ENCODE measurements at regions not wholly inside any gene's neighbourhood (a gene's known extent, or its start where the extent isn't known, plus 50 kb on each side); places are given as distances from the start of the nearest gene placed in this dataset.

- TF ChIP-seq ZNF148 (tag by site-specific recombination; IDR thresholded peaks at IDR 0.05; ENCODE audit: borderline replicate concordance): no peak
- TF ChIP-seq ZNF707 (tag by site-specific recombination; IDR thresholded peaks at IDR 0.05): no peak
- TF ChIP-seq, protein P1, sequence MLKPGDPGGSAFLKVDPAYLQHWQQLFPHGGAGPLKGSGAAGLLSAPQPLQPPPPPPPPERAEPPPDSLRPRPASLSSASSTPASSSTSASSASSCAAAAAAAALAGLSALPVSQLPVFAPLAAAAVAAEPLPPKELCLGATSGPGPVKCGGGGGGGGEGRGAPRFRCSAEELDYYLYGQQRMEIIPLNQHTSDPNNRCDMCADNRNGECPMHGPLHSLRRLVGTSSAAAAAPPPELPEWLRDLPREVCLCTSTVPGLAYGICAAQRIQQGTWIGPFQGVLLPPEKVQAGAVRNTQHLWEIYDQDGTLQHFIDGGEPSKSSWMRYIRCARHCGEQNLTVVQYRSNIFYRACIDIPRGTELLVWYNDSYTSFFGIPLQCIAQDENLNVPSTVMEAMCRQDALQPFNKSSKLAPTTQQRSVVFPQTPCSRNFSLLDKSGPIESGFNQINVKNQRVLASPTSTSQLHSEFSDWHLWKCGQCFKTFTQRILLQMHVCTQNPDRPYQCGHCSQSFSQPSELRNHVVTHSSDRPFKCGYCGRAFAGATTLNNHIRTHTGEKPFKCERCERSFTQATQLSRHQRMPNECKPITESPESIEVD (tag by site-specific recombination; IDR thresholded peaks at IDR 0.05): no peak
- no peak for TF ChIP-seq ZBTB48 (tag by site-specific recombination; IDR thresholded peaks at IDR 0.05)
- TF ChIP-seq, protein P2, sequence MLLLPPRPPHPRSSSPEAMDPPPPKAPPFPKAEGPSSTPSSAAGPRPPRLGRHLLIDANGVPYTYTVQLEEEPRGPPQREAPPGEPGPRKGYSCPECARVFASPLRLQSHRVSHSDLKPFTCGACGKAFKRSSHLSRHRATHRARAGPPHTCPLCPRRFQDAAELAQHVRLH (tag by site-specific recombination; IDR thresholded peaks at IDR 0.05): no peak
Measured at GRCh38 chr20:17849901-17850683, 118.5 kb downstream of the SNX5 start (continued).

- no peaks in the 10 kb centered on the region for H3K9me3 ChIP-seq (ENCODE audit: control insufficient read depth, insufficient read depth, low read depth, low read length)
- no peaks in the 10 kb centered on the region for H3K4me1 ChIP-seq (ENCODE audit: control insufficient read depth, insufficient read depth, low read length)
- TF ChIP-seq BCL11B (tag by site-specific recombination; IDR thresholded peaks at IDR 0.05; ENCODE audit: low read depth) (no peak), ZNF202 (tag by site-specific recombination; IDR thresholded peaks at IDR 0.05; ENCODE audit: borderline replicate concordance) (no peak), OSR2 (tag by site-specific recombination; IDR thresholded peaks at IDR 0.05) (no peak), KLF7 (tag by site-specific recombination; IDR thresholded peaks at IDR 0.05; ENCODE audit: borderline replicate concordance) (no peak), AEBP2 (tag by site-specific recombination; IDR thresholded peaks at IDR 0.05; ENCODE audit: borderline replicate concordance) (no peak), BCL11A (tag by site-specific recombination; IDR thresholded peaks at IDR 0.05; ENCODE audit: low read depth) (no peak), ZSCAN4 (tag by site-specific recombination; IDR thresholded peaks at IDR 0.05) (no peak)
- TF ChIP-seq, protein P3, sequence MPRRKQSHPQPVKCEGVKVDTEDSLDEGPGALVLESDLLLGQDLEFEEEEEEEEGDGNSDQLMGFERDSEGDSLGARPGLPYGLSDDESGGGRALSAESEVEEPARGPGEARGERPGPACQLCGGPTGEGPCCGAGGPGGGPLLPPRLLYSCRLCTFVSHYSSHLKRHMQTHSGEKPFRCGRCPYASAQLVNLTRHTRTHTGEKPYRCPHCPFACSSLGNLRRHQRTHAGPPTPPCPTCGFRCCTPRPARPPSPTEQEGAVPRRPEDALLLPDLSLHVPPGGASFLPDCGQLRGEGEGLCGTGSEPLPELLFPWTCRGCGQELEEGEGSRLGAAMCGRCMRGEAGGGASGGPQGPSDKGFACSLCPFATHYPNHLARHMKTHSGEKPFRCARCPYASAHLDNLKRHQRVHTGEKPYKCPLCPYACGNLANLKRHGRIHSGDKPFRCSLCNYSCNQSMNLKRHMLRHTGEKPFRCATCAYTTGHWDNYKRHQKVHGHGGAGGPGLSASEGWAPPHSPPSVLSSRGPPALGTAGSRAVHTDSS (tag by site-specific recombination; IDR thresholded peaks at IDR 0.05): no peak
- H3K36me3 ChIP-seq (ENCODE audit: control insufficient read depth in 2 of 2, insufficient read depth in 1 of 2, low read length in 2 of 2): no peaks in the 10 kb centered on the region
- no peak overlapping the region for H3K27ac ChIP-seq (ENCODE audit: extremely low read depth, low read depth, low read length)
- H3K4me3 ChIP-seq (ENCODE audit: low read depth, low read length): no peak overlapping the region
- ChIA-PET CTCF (no interaction called here), POLR2A (no interaction called here)
Measured at GRCh38 chr20:17849138-17849900, 119.3 kb downstream of the SNX5 start.

Measured in HEK293 (cell line).